ENCODE measurements at regions not wholly inside any gene's neighbourhood (a gene's known extent, or its start where the extent isn't known, plus 50 kb on each side); places are given as distances from the start of the nearest gene placed in this dataset.

DNA sequence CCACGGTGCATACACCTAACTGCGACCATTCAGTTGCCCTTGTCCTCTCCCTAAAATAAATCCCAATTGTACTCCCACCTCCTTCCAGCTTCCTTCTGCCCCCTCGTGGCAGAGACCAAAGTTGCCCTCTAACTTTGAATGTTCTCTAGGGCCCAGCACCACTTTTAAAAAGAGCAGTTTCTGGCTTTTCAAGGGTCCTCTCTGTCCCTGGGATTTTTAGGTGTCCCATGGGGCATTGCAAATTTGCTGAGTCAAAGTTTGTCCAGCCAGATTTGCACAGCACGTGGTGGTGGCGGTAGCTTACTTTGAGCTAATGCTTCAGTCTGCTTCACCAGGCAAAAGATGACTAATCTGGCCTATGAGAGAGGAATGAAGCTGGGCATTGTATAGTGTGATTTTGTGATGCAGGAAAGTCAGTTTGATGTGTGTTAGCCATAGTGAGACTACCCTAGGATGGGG, 100.2 kb downstream of the PERP start:
- DNase-seq (ENCODE audit: low read depth) = no peak

DNA sequence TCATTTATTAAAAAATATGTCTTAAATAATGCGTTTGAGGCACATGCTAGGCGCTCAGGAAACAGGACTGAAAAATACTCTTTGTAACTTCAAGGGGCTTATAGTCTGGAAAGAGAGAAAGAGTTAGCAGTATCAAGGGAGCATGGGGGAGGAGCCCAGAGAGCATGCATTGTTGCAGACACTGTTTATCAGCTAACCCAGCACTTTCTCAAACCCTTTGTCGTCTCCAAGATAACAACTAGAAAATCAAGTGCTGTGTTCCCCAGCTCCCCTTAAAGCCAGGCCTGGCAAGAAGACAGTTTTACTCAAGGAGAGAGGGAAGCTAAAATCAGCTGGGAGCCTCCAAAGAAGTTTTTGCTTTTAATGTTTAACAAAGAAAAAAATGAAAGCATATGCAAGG, 98.4 kb downstream of the PERP start:
- no peak for DNase-seq (ENCODE audit: low read depth)

DNA sequence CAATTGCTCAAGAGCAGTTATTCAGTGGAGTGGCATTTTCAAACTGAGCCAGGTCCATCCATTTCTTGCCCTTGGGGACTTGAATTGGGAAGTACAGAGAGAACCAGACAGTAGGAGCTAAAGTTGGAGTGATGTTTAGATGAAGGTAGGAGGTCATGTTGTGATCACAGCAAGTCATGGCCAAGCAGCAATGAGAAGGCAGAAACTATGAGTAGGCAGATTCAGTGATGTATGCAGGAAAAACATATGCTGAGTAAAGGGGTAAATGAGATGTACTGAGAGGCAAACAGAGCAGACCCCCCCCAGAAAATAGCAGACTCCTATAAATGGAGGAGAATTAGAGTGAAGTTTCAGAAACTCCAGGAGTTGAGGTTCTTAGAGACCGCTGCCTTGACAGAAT, 95.8 kb downstream of the PERP start:
- DNase-seq (ENCODE audit: low read depth) = no peak

DNA sequence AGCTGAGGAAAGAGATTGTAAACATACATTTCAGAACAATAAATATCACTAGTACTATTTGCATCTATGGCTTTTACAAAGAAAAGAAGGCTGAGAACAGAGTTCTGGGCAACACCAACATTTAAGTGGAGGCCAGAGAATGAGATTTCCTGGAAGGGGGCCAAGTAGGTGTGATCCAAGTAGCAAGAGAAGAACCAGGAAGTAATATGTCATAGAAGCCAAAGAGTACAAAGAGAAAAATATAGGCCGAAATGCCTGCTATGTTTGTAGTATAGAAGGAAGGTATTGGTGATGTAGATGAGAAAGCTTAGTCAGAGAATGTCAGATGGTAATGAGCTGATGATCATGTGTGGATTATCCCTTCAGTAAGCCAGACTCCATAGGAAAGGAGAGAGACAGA, 94.5 kb downstream of the PERP start:
- DNase-seq (ENCODE audit: low read depth) = no peak

DNA sequence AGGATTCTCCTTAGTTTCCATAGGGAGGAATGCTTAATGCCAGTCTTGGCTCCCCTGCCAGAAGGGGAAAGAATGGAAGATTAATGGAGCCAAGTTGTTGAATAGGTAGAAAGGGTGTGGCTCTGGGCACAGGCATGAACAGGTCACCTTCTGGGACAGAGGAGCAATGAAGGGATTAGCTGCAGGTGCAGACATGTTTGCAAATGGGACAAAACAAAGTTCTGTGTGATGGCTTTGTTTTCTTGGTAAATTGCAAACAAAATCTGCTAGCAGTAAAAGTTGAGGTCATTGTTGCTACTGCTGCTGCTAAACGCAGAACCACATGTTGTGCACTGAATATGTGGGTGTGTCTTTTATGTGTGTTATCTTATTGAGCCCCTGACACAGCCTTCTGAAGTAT, 93.3 kb downstream of the PERP start:
- no peak for DNase-seq (ENCODE audit: low read depth)

DNA sequence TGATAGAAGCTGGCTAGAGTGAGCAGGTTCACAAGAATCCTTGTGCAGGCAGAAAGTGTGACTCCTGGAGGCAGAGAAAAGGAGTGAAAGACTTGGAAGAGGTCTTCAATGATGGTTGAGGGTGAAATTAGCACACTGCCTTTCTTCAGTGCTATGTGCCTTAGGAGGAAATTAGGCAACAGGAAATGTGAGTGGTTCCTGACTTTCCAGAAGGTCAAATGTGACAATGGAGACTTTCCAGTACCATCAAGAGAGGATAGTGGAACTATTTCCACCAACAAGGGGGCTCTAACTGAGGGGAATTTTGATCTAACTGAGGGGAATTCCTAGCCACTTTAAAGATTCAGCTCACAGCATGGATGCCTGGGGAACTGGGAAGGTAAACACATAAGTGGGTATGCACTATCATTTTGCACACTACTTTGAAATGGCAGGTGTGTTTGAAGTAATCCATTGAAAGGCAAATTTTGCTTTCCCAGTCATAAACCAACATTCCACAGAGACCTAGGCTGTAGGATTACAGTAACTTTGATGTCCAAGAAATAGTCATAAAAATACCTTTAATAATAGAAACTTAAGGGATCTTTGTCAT, 90.0 kb downstream of the PERP start:
- no peak for DNase-seq (ENCODE audit: low read depth)

DNA sequence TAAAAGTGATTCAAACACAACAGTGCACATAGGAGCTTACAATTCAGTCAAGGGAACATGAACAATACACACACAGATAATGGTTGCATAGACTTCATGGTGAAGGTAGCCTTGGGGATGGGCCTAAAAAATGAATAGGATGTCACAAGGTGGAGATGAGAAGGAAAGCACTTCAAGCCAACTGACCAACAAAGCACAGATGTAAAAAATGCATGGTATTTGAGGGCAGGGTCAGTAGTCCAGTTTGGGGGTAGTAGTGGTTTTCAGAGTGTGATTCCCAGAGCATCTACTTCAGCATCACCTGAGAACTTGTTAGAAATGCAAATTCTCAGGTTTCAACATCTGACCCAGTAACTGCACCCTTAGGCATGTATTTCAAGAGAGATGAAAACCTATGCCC, 88.9 kb downstream of the PERP start:
- no peak for DNase-seq (ENCODE audit: low read depth)

DNA sequence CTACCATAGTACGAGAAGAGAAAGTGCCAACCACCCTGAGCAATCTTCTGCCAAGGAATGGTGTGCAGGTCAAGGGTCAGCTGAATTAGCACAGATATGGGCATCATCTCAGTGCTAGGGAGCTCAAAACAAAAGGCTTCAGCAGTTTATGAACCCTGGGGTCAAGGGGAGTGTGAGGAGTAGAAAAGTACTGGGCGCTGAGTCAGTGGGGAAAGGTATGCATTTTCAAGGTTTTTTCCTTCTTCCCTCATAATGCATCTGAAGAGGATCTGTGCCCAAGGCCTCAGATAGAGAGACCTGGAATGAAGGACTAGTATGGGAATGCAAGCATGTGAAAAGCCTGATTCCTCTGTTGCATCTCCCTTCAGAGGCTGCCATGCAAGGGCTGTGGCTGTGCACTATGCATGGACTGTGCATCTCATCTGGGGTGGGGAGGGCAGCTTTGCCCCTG, 81.7 kb downstream of the PERP start:
- no peak for DNase-seq (ENCODE audit: low read depth)

DNA sequence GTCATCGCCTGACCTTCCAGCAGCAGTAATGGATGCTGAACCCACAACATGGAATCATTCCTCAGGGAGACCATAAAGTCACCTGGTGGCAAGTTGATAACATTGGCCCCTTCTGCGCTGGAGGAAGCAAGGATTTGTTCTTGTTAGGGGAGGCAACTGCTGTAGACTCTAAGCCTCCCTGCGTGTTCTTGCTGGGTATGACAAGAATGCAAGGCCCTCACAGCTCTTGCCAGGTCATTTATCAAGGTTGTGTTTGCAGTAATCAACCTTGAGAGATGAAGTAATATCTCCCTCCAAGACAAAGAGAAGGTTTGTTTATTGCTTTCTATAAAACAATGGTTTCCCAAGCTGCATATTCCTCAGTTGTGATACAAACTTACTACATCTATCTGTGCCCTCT, 80.9 kb downstream of the PERP start:
- DNase-seq (ENCODE audit: low read depth) = no peak

DNA sequence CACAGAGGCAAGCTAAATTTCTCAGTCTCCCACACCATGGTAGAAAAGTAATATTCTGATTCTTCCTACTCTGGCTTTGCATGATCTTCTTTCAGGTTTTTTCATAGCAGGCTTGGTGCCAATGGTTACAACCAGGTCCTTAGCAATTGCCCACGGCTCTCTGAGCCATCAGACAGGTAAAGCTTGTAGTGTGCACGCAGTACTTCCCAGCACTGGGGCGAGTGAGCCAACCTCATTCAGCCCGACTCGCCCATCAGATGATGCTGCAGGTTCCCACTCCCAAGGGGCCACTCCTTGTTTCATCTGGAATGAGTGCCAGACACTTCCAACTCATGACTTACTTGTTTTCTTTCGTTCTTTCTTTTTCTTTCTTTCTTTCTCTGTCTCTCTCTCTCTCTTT, 78.3 kb downstream of the PERP start:
- DNase-seq (ENCODE audit: low read depth) = no peak

DNA sequence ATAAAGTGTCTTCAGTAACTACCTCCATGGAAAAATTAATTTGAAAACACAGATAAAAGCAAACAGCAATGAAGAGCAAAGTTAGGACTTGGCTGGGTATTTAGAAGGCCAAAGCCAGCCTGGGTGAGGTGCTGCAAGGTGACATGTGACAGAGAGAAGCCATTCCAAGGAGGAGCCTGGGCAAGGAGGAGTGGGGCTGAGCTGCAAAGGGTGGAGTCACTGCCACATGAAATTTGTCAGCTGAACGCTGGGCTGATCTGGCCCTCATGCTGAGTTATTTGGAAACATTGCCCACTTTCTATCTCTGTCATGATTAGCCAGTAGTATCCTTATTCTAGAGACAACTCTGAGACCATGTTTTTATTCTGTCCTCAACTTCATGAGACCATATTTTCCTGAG, 76.3 kb downstream of the PERP start:
- DNase-seq (ENCODE audit: low read depth) = no peak

DNA sequence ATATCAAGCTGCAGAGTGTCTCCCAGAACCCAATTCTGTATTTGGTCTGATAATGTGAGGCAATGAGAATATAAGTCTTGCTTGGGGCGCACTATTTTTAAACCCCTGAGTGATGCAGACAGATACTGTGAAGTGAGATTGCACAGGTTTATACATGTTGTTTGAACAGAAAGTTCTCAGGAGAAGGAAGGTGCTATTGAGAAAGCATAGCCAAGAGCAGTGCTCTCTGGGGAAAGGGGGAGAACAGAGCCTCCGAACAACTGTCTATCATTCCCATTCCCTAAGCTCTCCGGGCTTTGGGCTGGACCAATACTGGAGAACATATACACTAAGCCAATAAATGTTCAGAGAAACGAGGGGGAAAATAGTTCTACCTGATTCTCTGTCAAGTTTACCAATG, 75.8 kb downstream of the PERP start:
- no peak for DNase-seq (ENCODE audit: low read depth)

DNA sequence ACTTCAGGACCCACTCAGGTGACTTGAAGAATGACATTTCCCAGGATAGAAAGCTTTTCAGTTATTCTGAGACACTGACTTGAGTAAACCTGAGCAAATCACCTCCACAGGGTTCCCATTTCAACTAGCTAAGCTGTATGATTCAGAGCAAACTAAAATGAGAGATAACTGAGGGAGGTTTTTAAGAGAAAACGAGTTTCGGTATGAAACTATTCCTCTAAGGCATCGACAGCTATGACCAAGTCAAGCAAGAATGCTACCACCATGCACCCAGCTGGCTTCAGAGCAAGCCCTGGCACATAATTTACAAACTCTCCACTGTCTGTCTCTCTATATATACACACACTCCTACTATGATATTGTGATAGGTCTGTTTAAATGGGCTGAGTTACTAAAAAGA, 75.4 kb downstream of the PERP start:
- no peak for DNase-seq (ENCODE audit: low read depth)

DNA sequence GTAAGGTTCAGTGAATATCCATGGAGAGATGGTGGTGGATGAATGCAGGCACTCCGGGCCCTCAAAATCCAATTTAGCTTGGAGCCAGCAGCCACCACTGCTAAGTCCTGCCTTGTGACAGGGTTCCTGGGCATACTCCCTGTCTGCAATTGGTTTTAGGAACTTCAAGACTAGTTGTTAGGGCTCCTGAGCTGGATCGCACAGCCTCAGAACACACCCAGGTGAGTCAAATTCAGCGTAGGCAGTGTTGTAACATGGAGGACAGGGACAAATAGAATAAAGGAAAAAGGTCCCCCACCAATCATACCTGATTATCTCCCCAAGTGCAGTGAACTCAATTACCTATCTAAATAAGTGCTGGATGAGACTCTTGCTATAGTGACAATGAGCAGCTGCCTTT, 74.6 kb downstream of the PERP start:
- DNase-seq (ENCODE audit: low read depth) = no peak

DNA sequence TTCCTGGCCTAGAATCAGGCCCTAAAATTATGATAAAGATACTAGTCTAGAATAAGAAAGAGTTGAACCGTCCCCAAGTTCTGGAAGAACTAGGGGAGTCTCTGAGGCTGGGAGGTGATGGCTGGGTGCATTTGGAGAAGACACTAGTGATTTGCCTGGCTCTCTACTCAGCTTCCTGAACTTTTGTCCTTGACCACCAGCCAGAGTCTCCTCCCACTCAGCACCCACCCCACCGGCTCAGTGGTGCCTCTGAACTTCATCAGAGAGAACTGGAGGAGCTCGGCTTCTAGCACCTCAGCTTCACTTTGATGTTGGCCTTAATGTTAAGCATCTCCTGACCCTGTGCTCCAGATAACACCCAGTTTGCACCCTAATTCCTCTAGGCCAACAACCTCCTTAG, 73.0 kb downstream of the PERP start:
- no peak for DNase-seq (ENCODE audit: low read depth)

DNA sequence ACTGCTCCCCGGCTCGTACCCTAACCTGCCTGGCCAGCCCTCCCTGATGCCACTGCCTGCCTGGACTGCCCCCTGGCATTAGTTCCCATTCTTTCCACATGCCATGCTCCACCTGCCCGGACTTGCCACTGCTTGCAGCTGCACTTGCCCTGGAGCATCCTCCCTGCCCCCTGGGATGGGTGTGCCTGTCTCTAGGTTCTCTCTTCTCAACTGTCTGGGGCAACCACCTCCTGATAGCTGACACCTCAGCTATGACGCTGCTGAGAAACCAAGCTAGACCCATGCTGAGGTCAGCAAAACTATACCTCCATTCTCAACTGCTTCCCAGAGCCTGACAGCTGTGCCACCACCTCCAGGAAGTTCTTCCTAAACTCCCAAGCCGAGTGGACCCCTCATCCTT, 72.1 kb downstream of the PERP start:
- no peak for DNase-seq (ENCODE audit: low read depth)

DNA sequence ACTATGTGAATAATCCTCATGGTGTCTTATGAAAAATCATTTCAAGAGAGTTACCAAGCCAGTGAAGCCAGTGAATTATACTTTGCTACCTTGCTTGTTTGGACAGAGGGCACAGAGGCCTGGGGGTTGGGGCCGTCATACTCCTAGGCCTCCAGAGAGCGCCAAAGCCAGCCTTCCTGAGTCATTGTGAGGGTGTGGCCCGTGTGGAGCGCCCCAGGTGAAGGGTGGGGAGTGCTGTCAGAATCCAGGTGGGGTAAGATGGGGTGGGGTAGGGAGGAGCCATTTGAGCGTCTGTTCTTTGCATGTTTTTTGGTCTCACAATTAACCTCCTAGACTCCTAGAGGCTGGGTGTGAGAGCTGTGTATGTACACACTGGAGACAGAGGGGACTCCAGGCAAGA, 71.1 kb downstream of the PERP start:
- no peak for DNase-seq (ENCODE audit: low read depth)

DNA sequence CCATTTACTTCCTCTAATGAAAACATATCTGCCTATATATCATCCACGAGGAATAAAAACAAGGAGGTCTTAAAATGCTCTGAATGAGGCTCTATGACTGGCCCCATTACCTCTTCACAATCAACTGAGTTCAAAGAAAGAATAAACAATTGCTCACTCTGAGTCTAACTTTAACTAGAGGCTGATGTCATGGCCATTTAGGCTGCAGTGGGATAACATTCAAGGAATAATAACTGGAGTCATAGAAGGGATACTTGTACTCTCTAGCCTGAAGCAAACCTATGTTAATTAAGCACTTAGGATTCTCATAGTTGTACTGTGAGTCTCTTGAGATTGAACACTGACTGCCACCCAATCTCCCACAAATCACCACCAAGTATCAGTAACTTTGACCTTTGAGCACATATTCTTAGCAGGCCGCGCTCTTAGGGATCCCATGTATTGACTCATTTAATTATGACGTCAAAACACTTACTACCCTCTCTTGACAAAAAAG, 70.2 kb downstream of the PERP start:
- no peak for DNase-seq (ENCODE audit: low read depth)

DNA sequence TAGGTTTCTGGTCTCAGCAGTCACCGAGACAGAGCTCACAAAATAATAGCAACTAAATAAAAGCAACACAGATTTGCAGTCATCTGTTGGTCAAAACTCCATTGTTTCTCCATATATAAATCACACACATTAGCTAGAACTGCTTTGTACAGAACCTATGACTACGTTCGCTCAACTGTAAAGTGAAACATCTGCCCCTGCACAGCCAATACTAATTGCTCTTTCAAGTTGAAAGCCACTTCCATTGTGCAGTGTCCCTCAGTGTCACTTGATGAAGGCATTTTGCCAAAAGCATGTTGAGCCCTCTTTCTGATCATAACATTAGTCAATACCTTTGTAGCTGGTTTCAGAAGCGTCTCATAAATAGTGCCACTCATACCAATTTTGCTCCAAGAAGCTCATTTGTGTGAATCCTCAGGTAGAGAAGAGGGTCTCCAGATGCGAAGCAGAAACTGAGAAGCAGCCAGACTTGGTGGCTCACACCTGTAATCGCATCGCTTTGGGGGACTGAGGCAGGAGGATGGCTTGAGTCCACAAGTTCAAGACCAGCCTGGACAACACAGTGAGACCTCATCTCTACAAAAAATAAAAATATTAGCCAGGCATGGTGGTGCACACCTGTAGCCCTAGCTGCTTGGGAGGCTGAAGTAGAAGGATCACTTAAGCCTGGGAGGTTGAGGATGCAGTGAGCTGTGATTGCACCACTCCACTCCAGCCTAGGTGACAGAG, 68.9 kb downstream of the PERP start:
- DNase-seq (ENCODE audit: low read depth) = no peak
